Mesothelial cell of epicardium (in vitro differentiated cells): ENCODE measurements at regions not wholly inside any gene's neighbourhood (a gene's known extent, or its start where the extent isn't known, plus 50 kb on each side); places are given as distances from the start of the nearest gene placed in this dataset.

Experiments
- DNase-seq, 2 experiments: peaks; one replicate each; pipeline ENCODE4 v3.0.0; 2021; ENCODE audit warnings: low spot score in 2 of 2; ENCODE audit not compliant: unreplicated experiment in 2 of 2
- H3K27ac Mint-ChIP-seq: 2 replicates; pipeline ENCODE4 v1.8.0; 2021; ENCODE audit warnings: mixed read lengths
- H3K27me3 Mint-ChIP-seq: 2 replicates; pipeline ENCODE4 v1.8.0; 2021; ENCODE audit warnings: low read depth, mixed read lengths
- H3K36me3 Mint-ChIP-seq: 2 replicates; pipeline ENCODE4 v1.8.0; 2021; ENCODE audit warnings: mixed read lengths
- H3K4me1 Mint-ChIP-seq: 2 replicates; pipeline ENCODE4 v1.8.0; 2021; ENCODE audit warnings: mixed read lengths
- H3K4me3 Mint-ChIP-seq: 2 replicates; pipeline ENCODE4 v1.8.0; 2021; ENCODE audit warnings: mild to moderate bottlenecking, moderate library complexity, mixed read lengths
- H3K9me3 Mint-ChIP-seq: 2 replicates; pipeline ENCODE4 v1.8.0; 2021; ENCODE audit warnings: mixed read lengths
- TF ChIP-seq, protein P1 (sequence below): fragments of 200-600 bp; sonication (generic); IDR thresholded peaks from one replicate; pipeline ENCODE4 v1.5.0; 2021; ENCODE audit warnings: antibody characterized with exemption; ENCODE audit not compliant: unreplicated experiment

DNA sequence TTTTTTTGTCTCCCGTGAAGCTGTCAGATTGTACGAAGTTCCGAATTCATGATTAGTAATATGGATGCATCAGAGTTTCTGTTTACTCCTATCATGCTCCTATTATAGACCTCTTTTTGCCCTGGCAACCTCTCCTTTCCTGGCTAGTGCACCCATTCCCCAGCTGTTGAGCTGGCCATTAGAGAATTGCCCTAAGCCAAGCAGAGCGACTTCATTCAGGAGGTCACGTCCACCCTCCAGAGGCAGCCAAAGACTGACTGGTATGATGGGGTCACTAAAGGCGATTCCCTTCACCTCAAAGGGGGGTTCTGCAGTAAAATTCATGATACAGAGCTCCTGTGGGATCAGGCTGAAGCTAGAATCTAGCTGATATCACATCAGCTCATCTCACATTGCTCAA lies 351.9 kb downstream of the BTBD3 start:
- Mint-ChIP-seq H3K4me3 (no peak overlapping the region), H3K27me3 (no peaks in the 10 kb centered on the region), H3K4me1 (peaks cover 16% of the 10 kb centered on the region), H3K9me3 (peaks cover 9% of the 10 kb centered on the region), H3K36me3 (no peaks in the 10 kb centered on the region), H3K27ac (no peak overlapping the region)
- no peak for DNase-seq
- TF ChIP-seq, protein P1, sequence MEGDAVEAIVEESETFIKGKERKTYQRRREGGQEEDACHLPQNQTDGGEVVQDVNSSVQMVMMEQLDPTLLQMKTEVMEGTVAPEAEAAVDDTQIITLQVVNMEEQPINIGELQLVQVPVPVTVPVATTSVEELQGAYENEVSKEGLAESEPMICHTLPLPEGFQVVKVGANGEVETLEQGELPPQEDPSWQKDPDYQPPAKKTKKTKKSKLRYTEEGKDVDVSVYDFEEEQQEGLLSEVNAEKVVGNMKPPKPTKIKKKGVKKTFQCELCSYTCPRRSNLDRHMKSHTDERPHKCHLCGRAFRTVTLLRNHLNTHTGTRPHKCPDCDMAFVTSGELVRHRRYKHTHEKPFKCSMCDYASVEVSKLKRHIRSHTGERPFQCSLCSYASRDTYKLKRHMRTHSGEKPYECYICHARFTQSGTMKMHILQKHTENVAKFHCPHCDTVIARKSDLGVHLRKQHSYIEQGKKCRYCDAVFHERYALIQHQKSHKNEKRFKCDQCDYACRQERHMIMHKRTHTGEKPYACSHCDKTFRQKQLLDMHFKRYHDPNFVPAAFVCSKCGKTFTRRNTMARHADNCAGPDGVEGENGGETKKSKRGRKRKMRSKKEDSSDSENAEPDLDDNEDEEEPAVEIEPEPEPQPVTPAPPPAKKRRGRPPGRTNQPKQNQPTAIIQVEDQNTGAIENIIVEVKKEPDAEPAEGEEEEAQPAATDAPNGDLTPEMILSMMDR = no peak

DNA sequence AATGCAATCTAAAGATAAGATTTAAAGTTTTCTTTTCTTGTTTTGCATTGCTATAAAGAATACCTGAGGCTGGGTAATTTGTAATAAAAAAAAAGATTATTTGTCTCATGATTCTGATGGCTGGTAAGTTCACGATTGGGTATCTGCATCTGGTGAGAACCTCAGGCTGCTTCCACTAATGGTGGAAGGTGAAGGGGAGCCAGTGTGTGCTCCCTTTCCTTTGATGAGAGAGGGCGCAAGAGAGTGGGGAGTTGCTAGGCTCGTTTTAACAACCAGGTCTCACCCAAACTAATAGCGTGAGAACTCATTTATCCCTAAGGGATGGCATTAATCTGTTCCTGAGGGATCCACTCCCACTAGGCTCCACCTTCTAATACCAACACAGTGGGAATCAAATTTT lies 353.2 kb downstream of the BTBD3 start:
- TF ChIP-seq, protein P1 = no peak
- no peak for DNase-seq
- Mint-ChIP-seq H3K27me3 (no peaks in the 10 kb centered on the region), H3K27ac (no peak overlapping the region), H3K4me1 (peaks cover 11% of the 10 kb centered on the region), H3K9me3 (peaks cover 9% of the 10 kb centered on the region), H3K4me3 (no peak overlapping the region), H3K36me3 (no peaks in the 10 kb centered on the region)

DNA sequence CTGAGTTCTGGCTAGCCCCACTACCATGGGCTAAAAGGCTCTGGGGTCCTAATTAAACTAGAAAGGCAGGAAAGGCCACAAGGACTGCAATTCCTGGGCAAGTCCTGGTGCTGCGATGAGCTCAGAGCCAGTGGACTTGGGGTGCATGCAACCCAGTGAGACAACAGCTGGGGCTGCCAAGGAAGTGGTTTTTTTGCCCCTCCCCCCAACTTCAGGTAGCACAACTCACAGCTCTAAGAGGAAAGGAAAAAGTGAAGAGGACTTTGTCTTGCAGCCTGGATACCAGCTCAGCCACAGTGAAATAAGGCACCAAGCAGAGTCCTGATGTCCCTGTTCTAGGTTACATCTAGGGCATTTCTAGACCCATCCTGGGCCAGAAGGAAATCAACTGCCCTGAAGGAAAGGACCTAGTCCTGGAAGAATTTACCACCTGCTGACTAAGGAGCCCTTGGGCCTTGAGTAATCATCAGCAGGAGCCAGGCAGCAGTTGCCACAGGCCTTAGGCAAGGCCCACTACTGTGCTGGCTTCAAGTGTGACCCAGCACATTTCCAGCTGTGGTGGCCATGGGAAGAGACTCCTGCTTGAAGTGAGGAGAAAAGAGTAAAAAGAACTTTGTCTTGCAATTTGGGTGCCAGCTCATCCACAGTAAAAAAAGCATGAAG lies 358.4 kb downstream of the BTBD3 start:
- DNase-seq = no peak
- no peaks in the 10 kb centered on the region for H3K36me3 Mint-ChIP-seq
- H3K9me3 Mint-ChIP-seq = peaks cover 39% of the 10 kb centered on the region
- H3K27me3 Mint-ChIP-seq = no peaks in the 10 kb centered on the region
- H3K27ac Mint-ChIP-seq = no peak overlapping the region
- no peak overlapping the region for H3K4me3 Mint-ChIP-seq
- no peaks in the 10 kb centered on the region for H3K4me1 Mint-ChIP-seq
- TF ChIP-seq, protein P1 = no peak

DNA sequence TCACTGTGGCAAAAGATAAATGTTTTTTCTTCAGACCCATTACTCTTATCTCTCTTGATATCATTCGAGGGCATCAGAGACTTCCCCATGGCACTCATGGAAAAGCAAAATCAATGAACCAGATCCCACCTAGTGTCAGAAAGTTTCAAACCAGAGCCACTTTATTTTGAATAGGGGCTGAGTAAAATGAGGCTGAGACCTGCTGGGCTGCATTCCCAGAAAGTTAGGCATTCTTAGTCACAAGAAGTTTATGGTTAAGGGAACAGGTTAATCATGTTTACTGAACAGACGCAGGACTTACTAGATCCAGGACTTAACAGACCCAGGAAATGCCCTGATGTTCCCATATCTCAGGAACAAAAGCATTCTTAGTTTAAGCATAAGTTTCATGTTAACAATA lies 369.9 kb downstream of the BTBD3 start:
- peaks cover 11% of the 10 kb centered on the region for H3K4me1 Mint-ChIP-seq
- H3K27me3 Mint-ChIP-seq = no peaks in the 10 kb centered on the region
- no peaks in the 10 kb centered on the region for H3K36me3 Mint-ChIP-seq
- peak overlapping the region; percentile 44 for H3K27ac Mint-ChIP-seq
- no peak for DNase-seq
- TF ChIP-seq, protein P1 = no peak
- no peak overlapping the region for H3K4me3 Mint-ChIP-seq
- peaks cover 13% of the 10 kb centered on the region for H3K9me3 Mint-ChIP-seq

DNA sequence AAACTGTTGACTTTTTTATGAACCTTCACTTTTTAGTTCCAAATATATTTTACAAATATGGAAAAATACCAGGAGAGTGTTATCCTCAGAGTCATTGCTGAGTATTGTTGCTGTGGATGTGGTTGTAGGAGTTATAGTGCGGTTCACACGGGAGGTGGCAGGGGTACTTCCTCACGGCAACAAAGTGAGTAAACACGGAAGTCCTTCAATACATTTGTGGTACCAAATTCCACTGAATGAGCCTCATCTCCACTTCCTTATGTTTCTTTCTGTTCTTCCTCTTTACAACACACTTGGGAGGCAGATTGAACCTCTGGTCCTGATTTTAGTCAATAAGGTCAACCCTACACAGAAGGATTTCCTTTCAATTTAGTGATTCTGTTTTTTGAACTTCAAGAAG lies 371.8 kb downstream of the BTBD3 start:
- Mint-ChIP-seq H3K27me3 (no peaks in the 10 kb centered on the region), H3K9me3 (peaks cover 13% of the 10 kb centered on the region), H3K36me3 (peaks cover 2% of the 10 kb centered on the region), H3K27ac (no peak overlapping the region), H3K4me1 (peaks cover 22% of the 10 kb centered on the region), H3K4me3 (no peak overlapping the region)
- TF ChIP-seq, protein P1 = no peak
- no peak for DNase-seq

DNA sequence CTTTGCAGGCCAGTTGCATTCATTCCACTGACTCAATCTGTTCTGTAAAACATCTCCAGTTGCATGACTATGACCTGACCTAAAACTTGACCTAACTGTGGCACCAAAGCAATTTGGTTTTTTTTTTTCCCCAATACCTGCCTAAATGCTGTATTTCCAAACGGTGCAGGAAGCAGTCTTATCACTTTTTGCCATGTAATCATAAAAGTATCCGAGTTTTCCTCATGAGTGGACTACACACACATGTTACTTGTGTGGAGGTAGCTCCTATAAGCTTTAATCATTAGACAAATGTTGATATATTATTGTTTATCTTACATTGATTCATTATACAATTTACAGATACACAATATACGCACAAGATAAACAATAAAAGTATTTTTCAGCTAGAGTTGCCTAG lies 373.7 kb downstream of the BTBD3 start:
- no peaks in the 10 kb centered on the region for H3K27me3 Mint-ChIP-seq
- peaks cover 19% of the 10 kb centered on the region for H3K9me3 Mint-ChIP-seq
- peaks cover 31% of the 10 kb centered on the region for H3K4me1 Mint-ChIP-seq
- H3K4me3 Mint-ChIP-seq = no peak overlapping the region
- no peak for DNase-seq
- no peak overlapping the region for H3K27ac Mint-ChIP-seq
- peaks cover 2% of the 10 kb centered on the region for H3K36me3 Mint-ChIP-seq
- TF ChIP-seq, protein P1 = no peak
